GM19351 (cell line): ENCODE measurements at regions not wholly inside any gene's neighbourhood (a gene's known extent, or its start where the extent isn't known, plus 50 kb on each side); places are given as distances from the start of the nearest gene placed in this dataset.

ENCODE experiments used
- ATAC-seq: cut with Tn5 transposase; IDR thresholded peaks from one replicate; pipeline ENCODE4 v1.9.1; 2021; ENCODE audit warnings: mild to moderate bottlenecking, moderate library complexity; ENCODE audit not compliant: unreplicated experiment

DNA sequence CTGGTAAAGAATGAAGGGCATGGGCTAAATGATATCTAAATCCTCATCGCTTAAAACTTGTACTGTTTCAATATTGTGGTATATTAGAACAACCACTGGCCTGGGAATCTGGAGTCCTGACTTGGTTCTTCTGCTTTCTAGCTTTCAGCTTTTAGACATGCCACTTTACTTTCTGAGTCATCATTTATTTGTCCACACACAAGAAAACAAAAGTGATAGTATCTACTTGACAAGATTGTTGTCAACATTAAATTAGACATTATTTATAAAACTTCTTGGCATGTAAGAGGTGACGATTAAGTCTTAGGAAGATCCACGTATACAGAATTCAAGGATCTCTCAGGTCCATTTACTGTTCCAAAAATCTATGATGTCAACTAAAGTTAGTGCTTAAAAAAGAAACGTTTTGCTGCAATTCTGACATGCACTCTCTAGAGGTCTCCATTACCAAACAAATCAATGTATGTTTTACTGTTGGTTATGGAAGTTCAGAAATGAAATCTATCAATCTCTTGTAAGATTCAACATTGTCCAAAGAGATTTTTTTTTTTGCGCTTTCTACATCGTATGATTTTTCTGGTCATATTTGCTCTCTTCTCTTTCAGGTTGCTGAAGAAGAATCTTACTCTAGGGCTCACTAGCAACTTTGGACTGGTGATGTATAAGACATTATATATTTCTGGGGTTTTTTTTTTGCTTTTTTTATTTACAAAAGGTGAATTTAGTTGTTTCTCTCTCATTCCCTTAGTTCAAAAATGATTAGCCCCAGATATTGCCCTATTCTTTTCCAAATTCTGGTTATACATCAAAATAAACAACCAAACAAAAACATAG, 53.6 kb upstream of the DYNC1I1 start:
- no peak for ATAC-seq

DNA sequence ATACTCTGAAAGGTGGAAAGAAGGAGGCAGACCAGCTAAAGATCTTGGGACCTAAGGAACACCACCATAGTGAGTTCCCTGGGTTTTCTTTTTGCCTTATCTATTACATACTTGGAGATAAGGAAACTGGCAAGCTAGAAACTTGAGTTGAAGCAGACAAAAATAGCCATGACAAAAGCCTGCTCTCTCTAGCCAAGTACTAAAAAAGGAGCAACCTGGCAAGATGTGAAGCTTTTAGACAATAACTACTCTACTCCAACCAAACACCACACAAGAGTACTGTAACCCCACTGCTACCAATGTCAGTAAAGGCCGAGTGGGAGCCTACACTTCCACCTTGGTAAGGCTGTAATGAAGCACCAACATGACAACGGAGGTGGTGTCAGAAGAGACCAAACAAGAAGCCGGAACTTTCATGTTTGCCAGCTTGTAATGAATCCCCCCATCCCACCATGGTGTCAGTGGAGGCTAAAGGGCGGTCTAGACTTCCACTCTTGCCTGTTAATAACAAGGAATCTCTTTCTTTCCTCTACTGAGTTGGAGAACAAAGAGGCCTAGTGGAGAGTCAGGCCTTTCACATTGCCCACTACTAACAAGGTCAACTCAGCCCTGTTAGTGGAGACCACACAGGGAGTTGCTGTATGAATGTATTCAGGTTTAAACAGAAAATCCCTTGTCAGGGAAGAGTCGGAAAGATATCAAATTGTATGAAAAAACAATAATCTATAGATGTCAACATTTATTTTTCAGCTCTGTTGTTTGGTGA, 55.8 kb upstream of the DYNC1I1 start:
- ATAC-seq, result no peak

DNA sequence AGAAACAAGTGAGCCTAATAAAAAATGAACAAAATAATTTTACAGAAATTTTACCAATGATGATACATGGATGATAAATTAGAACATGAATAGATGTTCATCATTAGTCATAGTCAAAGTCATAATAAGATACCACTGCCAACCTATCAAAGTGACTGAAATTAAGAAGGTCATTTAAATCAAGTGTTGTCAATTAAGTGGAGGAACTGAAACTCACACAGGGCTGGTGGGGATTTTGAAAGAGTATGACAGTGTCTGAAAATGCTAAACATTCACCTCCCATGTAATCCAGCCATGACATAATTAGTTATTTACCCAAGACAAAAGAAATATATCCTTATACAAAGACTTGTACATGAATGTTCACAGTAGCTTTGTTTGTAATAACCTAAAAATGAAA, 57.1 kb upstream of the DYNC1I1 start:
- peak; percentile 90 for ATAC-seq

DNA sequence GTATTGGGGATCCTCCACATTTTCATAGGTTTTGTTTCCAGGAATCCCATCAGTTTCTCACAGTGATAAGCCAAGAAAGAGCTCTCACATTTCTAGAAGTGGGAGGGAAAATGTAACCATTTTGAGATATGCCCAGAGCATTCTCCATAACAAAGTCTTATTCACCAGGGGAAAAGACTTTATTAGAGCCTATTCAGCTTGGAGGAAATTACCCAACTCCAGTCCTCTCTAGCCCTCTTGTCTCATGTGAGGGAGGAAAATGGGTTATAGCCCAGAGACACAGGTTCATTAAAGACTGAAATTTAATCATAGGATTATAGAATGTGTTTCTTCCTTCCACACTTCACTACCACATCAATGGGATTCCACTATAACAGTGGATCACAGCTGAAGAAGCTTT, 61.6 kb upstream of the DYNC1I1 start:
- no peak for ATAC-seq

DNA sequence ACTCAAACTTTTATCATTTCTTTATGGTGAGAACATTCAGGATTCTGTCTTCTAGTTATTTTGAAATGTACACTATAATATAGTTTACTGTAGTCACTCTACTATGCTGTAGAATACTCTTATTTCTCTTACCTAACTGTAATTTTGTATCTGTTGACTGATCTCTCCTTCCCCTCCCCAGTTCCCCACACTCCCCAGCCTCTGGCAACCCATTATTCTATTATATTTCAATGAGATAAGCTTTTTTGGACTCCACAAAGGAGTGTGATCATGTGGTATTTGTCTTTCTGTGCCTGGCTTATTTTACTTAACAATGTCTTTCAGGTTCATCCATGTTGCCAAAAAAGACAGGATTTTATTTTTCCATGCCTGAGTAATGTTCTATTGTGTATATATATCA, 71.4 kb upstream of the DYNC1I1 start:
- ATAC-seq, result no peak

DNA sequence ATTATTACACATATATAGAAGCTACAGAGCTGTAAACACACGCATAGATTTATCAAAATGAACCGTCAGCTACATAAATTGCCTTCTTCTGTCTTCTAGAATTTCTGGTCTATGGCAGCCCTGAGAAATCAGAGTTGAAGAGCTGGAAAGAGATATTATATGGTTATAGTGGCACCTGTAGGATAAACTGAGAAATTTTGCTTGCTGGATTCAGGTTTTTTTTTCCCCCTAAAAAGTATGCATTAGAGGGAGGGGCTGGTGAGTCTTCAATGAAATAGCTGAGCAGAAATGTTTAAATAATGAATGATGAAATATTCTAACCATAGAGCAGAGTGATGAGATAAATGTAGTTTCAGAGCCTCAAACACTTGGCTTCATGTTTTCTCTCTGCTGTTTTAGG, 78.0 kb upstream of the DYNC1I1 start:
- ATAC-seq, result no peak

DNA sequence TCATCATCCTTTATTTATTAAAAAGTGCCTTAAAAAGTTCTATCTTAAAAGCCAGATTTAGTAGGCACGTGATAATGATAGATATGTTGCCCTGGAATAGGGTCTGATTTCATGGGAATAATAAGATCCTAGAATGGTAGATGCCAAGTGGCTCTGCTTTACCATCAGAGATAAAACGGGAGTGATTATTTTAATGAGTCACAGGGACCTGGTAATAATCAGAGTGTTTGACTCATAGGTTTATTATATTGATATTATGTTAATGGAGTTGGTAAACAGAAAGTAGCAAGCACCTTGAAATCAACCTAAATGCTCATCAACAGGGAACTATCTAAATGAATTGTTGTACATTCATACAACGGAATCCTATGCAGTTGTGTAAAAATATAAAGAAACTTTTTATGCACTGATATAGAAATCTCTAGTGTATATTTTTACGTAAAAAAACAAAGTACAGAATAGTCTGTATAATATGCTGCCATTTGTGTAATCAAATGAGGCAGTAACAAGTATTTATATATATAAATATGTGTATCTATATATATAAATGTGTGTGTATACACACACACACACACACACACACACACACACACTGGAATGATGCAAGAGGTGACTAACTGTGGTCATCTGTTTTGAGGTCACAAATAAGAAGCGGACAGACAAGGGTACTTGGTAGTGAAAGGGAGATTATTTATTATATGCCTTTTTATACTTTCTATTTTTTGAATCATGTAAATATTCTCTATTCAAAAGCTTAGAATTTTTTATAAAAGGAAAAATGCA, 78.6 kb upstream of the DYNC1I1 start:
- ATAC-seq, result no peak

DNA sequence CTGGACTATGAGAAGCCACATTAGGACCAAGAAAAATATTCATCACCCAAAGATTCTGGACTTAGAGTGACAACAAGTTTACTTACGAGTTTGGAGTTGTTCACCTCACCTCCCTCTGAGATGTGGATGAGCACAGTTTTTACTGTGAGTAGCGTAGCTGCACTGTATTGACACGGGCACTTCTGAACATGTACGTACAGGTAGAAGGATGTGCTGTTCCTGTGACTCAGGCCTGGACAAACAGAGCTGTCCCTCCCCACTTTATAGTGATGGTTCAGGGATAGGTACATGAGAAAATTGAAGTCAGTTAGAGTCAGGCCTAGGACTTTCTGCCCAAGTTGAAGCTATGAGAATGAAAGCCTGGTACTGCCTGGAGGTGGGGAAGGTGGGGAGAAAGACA, 80.9 kb upstream of the DYNC1I1 start:
- ATAC-seq, result no peak

DNA sequence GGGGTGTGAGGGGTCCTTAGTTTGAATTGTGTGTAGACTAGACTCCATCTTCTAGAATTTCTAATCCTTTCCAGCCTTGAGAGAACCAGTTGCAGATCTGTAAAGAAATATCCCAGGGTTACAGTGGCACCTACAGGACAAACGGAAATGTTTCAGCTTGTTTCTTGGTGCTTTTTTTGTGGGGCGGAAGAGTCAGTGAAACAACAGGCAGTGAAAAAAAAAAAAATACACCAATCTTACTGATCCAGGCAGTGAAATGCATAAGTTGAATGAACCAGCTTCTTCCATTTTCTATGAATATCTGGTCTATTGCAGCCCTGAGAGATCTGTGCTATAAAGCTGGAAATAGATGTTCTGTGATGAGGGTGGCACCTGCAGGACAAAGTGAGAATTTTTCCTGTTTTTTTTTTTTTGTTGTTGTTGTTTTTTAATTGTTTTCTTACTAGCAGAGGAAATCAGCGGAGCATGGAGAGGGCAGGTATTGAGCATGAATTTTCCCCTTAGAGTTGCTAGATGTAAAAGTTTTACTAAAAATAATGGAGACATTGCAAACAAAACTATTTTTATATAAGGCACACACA, 81.9 kb upstream of the DYNC1I1 start:
- ATAC-seq, result peak; percentile 85

DNA sequence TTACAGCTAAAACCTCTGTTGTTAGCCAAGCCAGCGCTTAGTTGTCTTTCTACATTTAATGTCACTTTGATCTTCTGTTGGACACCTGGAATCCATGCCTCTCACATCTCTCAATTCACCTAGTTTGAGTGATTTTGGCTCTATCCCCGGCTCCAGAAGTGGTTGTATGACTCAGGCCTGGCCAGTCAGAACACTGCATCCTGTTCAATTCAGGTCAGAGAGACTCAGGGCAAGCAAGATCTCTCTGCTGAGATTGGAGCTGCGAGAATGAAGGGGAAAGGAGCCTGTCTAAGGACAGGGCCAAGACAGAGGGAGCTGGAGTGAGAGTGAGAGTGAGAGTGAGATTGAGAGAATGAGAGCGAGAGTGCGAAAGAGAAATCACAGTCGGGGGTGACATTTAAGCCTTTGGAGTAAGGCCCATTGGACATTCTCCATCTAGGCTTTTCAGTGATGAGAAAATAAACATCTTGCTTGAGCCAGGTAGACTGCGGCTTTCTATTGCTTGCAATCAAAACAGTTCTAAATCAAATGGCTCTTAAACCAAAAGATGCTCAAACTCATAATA, 83.3 kb upstream of the DYNC1I1 start:
- ATAC-seq, result no peak

DNA sequence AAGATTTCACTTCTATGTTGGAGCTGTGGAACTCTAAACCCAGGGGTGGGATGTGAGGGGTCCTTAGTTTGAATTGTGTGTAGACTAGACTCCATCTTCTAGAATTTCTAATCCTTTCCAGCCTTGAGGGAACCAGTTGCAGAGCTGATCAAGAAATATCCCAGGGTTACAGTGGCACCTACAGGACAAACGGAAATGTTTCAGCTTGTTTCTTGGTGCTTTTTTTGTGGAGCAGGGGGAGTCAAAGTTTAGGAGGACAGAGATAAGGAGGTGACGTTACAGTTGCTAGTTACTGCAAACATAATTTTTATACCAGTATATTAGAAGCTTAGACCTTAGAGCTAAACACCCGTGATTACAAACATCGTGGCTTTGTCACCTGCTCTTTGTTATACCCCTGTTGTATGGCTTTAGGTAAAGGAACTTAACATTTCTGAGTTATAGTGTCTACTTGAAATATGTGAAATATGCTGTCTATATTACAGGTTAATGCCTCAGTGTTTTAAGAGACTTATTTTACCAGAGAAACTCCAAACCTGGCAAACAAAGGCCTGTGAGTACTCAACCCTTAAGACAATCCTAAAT, 84.5 kb upstream of the DYNC1I1 start:
- ATAC-seq, result no peak

DNA sequence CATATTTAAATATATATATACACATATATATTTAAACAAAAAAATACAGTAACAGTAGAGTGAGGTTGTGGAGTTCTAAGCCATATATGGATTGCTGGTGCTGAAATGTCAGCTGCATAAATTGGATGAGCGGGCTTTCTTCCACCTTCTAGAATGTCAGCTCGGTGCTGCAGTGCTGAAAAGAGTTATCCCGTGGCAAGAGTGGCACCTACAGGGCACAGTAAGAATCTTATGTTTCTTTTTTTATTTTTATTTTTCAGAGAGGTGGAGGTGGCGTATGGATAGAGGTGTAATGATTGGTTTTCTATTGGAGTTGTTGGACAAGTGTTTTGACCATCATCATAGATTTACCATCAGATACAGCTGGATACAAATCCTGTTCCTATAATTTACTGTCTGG, 86.2 kb upstream of the DYNC1I1 start:
- ATAC-seq, result peak; percentile 31

DNA sequence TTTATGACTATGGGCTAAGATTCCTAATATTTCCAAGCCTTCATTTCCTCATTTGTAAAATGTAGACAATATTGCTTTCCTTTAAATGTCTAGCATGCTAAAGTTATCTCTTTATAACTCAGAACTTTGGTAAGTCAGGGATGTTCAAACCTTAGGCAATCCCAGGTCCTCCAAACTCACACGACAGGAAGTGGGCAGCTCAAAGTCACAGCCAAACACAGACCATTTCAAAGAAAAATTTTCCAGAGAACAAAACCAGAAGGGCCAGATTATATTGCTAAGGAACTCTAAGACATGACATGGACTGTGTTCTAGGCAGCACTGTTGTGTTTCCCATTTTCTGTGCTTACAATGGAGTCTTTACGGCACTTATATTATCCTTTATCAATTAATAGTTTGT, 87.8 kb upstream of the DYNC1I1 start:
- no peak for ATAC-seq

DNA sequence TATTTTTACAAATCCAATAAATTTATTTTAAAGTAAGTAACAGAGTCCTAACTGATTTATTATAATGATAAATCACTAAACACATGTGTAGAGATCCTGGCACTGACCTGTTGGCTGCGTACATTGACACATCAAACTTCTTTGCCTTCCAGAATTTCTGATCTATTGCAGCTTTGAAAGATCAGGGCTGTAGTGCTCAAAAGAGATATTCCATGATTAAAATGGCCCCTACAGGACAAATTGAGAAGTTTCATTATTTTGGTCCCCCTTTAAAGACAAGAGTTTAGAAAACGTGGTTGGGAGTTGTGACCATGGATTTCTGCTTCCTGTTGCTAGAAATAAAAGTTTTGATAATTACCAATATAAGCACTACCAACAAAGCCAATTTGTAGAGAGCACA, 87.7 kb upstream of the PDK4 start:
- no peak for ATAC-seq

DNA sequence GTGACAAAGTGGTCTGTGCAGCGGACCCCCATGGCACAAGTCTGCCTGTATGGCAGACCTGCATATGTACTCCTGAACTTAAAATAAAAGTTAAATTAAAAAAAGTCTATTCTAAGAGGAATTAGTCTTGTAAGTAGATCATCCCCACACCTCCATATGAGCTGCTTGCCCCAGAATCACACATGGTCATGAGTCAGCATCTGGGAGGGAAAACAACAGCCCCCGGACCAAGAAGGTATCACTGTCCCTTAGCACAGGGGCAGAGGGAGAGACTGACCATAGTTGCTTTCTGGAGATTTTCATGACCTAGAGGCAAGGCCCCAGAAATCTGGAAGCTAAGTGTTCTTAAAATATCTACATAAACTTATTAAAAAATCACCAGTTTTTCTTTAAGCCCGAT, 86.6 kb upstream of the PDK4 start:
- ATAC-seq, result no peak

DNA sequence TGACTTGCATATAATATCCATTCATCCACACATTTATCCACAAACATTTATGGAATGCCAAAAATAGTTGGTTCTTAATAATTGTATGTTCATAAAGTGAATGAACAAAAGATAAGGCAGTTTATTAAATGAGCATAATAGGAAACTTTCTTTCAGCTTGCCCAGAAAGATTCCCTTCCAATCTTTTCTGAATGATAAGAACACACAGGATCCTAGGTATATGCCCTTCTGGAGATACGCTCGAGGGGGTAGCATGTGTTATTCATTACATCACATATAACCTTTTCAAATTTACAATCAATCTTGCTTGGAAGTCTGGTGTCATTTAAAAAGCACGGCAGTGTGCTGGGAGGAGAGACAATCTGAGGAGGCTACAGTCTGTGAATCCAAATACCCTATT, 80.4 kb upstream of the PDK4 start:
- no peak for ATAC-seq

DNA sequence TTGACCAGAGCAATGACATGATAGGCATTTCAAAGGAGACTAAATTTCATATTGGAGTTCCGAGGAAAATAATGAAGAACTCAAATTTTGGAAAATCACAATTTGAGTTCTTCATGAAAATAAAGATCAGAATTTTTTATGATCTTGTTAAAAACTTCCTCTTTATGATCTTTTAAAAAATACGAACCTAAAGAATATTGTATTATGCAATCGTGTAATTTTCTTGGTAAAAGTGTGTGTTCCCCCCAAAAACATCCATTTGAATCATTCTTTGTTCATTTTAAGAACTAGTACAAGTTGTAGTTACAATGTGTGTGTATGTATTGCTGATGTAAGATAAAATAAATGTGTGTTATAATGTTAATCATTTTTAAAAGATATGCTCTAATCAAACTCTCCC, 79.3 kb upstream of the PDK4 start:
- no peak for ATAC-seq

DNA sequence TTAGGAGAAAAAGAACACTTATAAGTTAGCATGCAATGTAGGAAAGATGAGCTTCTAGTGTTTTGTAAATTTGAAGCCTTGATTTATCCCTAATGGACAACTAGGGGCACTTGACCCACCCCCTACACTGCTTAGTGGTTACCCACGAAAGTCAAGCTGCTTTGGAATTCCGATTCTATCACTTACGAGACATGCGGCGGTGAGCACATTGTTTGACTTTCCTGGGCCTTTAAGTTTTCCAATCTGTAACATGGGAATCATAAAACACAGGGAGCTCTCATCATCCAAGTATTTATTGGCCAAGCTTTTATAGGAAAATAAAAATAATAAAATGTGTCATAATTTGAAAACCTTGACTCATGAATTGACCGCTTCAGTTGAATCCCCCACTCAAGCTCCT, 78.7 kb upstream of the PDK4 start:
- ATAC-seq, result no peak

DNA sequence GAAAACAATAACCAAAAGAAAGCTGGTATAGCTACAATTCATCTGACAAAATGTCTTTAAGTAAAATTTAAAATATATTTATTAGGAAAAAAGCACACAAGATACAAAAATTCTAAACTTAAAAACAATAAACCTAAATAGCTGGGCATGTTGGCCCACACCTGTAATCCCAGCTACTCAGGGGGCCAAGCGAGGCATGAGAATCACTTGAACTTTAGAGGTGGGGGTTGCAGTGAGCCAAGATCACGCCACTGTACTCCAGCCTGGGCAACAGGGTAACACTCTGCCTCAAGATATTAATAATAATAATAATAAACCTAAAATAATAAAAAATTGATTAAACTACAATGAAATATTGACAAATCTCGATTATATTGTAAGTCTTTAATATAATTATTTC, 77.8 kb upstream of the PDK4 start:
- ATAC-seq, result no peak

DNA sequence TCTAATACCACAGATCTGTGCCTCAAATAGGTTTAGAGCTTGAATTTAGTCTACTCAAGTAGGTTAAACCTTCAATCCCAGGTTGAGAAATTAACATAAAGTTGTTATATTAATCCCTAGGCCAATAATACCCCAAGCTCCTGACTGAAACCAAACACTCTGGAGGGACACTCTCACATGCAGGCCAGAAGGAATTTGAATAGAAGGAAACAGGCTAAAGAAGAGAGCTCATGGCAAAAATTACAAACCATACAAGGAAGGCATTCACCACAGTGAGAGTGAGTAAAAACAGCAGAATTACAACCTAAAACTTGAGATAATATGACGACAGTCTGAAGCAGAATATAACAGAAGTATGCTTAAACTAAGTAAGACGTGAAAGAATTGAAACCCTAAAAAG, 76.1 kb upstream of the PDK4 start:
- ATAC-seq, result no peak

DNA sequence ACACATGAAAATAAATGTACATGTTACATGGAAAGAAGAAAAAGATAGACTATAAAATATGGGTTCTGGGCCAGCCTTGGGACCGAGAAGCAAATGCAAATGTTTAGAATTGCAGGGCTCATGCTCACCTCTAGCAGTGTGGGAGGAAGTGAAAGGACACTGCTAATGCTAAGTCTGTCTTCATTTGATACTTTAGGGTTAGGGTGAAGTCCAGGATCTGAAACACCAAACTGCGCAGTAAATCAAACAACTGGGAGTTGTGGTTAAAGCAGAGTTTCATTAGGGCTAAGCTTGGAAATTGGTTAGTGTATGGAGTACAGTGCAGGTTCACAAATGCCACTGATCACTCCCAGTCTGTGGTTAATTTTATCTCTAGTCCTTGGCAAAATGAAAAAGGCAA, 73.2 kb upstream of the PDK4 start:
- peak; percentile 92 for ATAC-seq
